ENCODE measurements at regions not wholly inside any gene's neighbourhood (a gene's known extent, or its start where the extent isn't known, plus 50 kb on each side); places are given as distances from the start of the nearest gene placed in this dataset.

DNA sequence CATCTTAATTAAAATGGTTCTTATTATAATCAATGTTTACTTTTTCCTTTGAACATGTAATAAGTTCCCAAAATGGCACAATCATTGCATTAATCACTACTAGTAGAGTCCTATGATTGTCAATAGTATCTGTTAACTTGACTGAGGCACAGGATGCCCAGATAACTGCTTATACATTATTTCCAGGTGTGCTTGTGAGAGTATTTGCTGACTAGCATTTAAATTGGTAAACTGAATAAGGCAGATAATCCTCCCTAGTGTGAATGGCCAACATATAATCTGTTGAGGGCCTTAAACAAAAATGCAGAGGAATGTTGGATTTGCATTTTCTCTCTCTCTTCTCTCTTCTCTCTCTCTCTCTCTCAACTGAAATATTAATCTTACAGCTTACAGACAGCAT, 999.3 kb upstream of the TMPRSS15 start:
- TF ChIP-seq POLR2A (IDR thresholded peaks at IDR 0.05) (no peak), CTCF (IDR thresholded peaks at IDR 0.05) (no peak), POLR2AphosphoS5 (IDR thresholded peaks at IDR 0.05) (no peak)
